ENCODE measurements at regions not wholly inside any gene's neighbourhood (a gene's known extent, or its start where the extent isn't known, plus 50 kb on each side); places are given as distances from the start of the nearest gene placed in this dataset.

- Histone ChIP-seq H3K27ac (ENCODE audit: low read depth, low read length) (no peak overlapping the region), H3K27me3 (ENCODE audit: insufficient read depth, low read length) (no peaks in the 10 kb centered on the region), H3K4me1 (ENCODE audit: insufficient read depth, low read length) (no peaks in the 10 kb centered on the region), H3K9me3 (ENCODE audit: control insufficient read depth in 1 of 2, low read length in 2 of 2) (no peaks in the 10 kb centered on the region), H3K36me3 (ENCODE audit: insufficient read depth, low read length) (no peaks in the 10 kb centered on the region), H3K4me3 (ENCODE audit: low read length in 2 of 2) (no peak overlapping the region)
- Mint-ChIP-seq H3K4me1 (no peaks in the 10 kb centered on the region), H3K27me3 (no peaks in the 10 kb centered on the region), H3K27ac (no peak overlapping the region), H3K4me3 (no peak overlapping the region), H3K36me3 (no peaks in the 10 kb centered on the region), H3K9me3 (peaks cover 0 to 2% (median 0%) of the 10 kb centered on the region in 8 donors)
- ChIA-PET POLR2A (ENCODE audit: partially characterized antibody) (no interaction called here), CTCF (ENCODE audit: partially characterized antibody) (no interaction called here)
- intact Hi-C loops (cut with micrococcal nuclease): no loop called here
- no peak for DNase-seq
Measured at GRCh38 chr21:38619480-38619879, 121.2 kb upstream of the ERG start.

GRCh38 chr21:38619992-38620479 is 121.8 kb upstream of the ERG start:
- intact Hi-C loops (cut with micrococcal nuclease): no loop called here
- DNase-seq: no peak
- H3K9me3 ChIP-seq (ENCODE audit: control insufficient read depth in 1 of 2, low read length in 2 of 2): no peaks in the 10 kb centered on the region
- Mint-ChIP-seq H3K4me1 (no peaks in the 10 kb centered on the region), H3K27ac (no peak overlapping the region), H3K9me3 (peaks cover 0 to 2% (median 0%) of the 10 kb centered on the region in 8 donors), H3K36me3 (no peaks in the 10 kb centered on the region), H3K27me3 (no peaks in the 10 kb centered on the region), H3K4me3 (no peak overlapping the region)
- H3K27me3 ChIP-seq (ENCODE audit: insufficient read depth, low read length): no peaks in the 10 kb centered on the region
- H3K4me1 ChIP-seq (ENCODE audit: insufficient read depth, low read length): no peaks in the 10 kb centered on the region
- H3K4me3 ChIP-seq (ENCODE audit: low read length in 2 of 2): no peak overlapping the region
- H3K36me3 ChIP-seq (ENCODE audit: insufficient read depth, low read length): no peaks in the 10 kb centered on the region
- H3K27ac ChIP-seq (ENCODE audit: low read depth, low read length): no peak overlapping the region
- ChIA-PET POLR2A (ENCODE audit: partially characterized antibody) (no interaction called here), CTCF (ENCODE audit: partially characterized antibody) (no interaction called here)

GRCh38 chr21:38621132-38621531 is 122.9 kb upstream of the ERG start:
- Histone ChIP-seq H3K27ac (ENCODE audit: low read depth, low read length) (no peak overlapping the region), H3K4me3 (ENCODE audit: low read length in 2 of 2) (no peak overlapping the region), H3K27me3 (ENCODE audit: insufficient read depth, low read length) (no peaks in the 10 kb centered on the region), H3K36me3 (ENCODE audit: insufficient read depth, low read length) (no peaks in the 10 kb centered on the region), H3K9me3 (ENCODE audit: control insufficient read depth in 1 of 2, low read length in 2 of 2) (no peaks in the 10 kb centered on the region), H3K4me1 (ENCODE audit: insufficient read depth, low read length) (no peaks in the 10 kb centered on the region)
- Mint-ChIP-seq H3K9me3 (peaks cover 0 to 2% (median 0%) of the 10 kb centered on the region in 8 donors), H3K27ac (no peak overlapping the region), H3K4me3 (no peak overlapping the region), H3K36me3 (no peaks in the 10 kb centered on the region), H3K4me1 (no peaks in the 10 kb centered on the region), H3K27me3 (peaks cover 0 to 3% of the 10 kb centered on the region in 2 donors)
- intact Hi-C loops (cut with micrococcal nuclease): no loop called here
- POLR2A ChIA-PET (ENCODE audit: partially characterized antibody): no interaction called here
- no peak for DNase-seq
- CTCF ChIA-PET (ENCODE audit: partially characterized antibody): no interaction called here

GRCh38 chr21:38622081-38622826 is 124.0 kb upstream of the ERG start:
- no peaks in the 10 kb centered on the region for H3K9me3 ChIP-seq (ENCODE audit: control insufficient read depth in 1 of 2, low read length in 2 of 2)
- no peak overlapping the region for H3K27ac Mint-ChIP-seq
- POLR2A ChIA-PET (ENCODE audit: partially characterized antibody): no interaction called here

GRCh38 chr21:38622827-38623209 is 124.5 kb upstream of the ERG start:
- POLR2A ChIA-PET (ENCODE audit: partially characterized antibody): no interaction called here
- H3K4me3 Mint-ChIP-seq: no peak overlapping the region

More at GRCh38 chr21:38622081-38622826, 124.0 kb upstream of the ERG start:
- H3K4me1 ChIP-seq (ENCODE audit: insufficient read depth, low read length): no peaks in the 10 kb centered on the region
- Mint-ChIP-seq H3K9me3 (peaks cover 0 to 2% (median 0%) of the 10 kb centered on the region in 8 donors), H3K4me3 (no peak overlapping the region), H3K4me1 (no peaks in the 10 kb centered on the region), H3K36me3 (no peaks in the 10 kb centered on the region), H3K27me3 (peaks cover 0 to 3% of the 10 kb centered on the region in 2 donors)
- no peak for DNase-seq
- H3K36me3 ChIP-seq (ENCODE audit: insufficient read depth, low read length): no peaks in the 10 kb centered on the region
- CTCF ChIA-PET (ENCODE audit: partially characterized antibody): no interaction called here
- H3K27me3 ChIP-seq (ENCODE audit: insufficient read depth, low read length): no peaks in the 10 kb centered on the region
- no peak overlapping the region for H3K4me3 ChIP-seq (ENCODE audit: low read length in 2 of 2)
- intact Hi-C loops (cut with micrococcal nuclease): no loop called here
- H3K27ac ChIP-seq (ENCODE audit: low read depth, low read length): no peak overlapping the region

GRCh38 chr21:38623552-38623951 is 125.3 kb upstream of the ERG start:
- intact Hi-C loops (cut with micrococcal nuclease): no loop called here
- H3K9me3 Mint-ChIP-seq: peaks cover 0 to 9% (median under 1%) of the 10 kb centered on the region in 8 donors
- H3K27ac Mint-ChIP-seq: no peak overlapping the region

More at GRCh38 chr21:38622827-38623209, 124.5 kb upstream of the ERG start:
- peaks cover 0 to 3% of the 10 kb centered on the region in 2 donors for H3K27me3 Mint-ChIP-seq
- Histone ChIP-seq H3K36me3 (ENCODE audit: insufficient read depth, low read length) (no peaks in the 10 kb centered on the region), H3K4me1 (ENCODE audit: insufficient read depth, low read length) (no peaks in the 10 kb centered on the region), H3K4me3 (ENCODE audit: low read length in 2 of 2) (no peak overlapping the region), H3K27ac (ENCODE audit: low read depth, low read length) (no peak overlapping the region), H3K9me3 (ENCODE audit: control insufficient read depth in 1 of 2, low read length in 2 of 2) (no peaks in the 10 kb centered on the region), H3K27me3 (ENCODE audit: insufficient read depth, low read length) (no peaks in the 10 kb centered on the region)
- no peaks in the 10 kb centered on the region for H3K4me1 Mint-ChIP-seq
- CTCF ChIA-PET (ENCODE audit: partially characterized antibody): no interaction called here
- no peak for DNase-seq
- H3K9me3 Mint-ChIP-seq: peaks cover 0 to 5% (median 0%) of the 10 kb centered on the region in 8 donors
- no peak overlapping the region for H3K27ac Mint-ChIP-seq
- no peaks in the 10 kb centered on the region for H3K36me3 Mint-ChIP-seq
- intact Hi-C loops (cut with micrococcal nuclease): no loop called here

GRCh38 chr21:38625000-38625399 is 126.7 kb upstream of the ERG start:
- H3K4me1 ChIP-seq (ENCODE audit: insufficient read depth, low read length): no peaks in the 10 kb centered on the region
- no peak overlapping the region for H3K27ac ChIP-seq (ENCODE audit: low read depth, low read length)
- ChIA-PET POLR2A (ENCODE audit: partially characterized antibody) (no interaction called here), CTCF (ENCODE audit: partially characterized antibody) (no interaction called here)
- no peaks in the 10 kb centered on the region for H3K36me3 ChIP-seq (ENCODE audit: insufficient read depth, low read length)
- Mint-ChIP-seq H3K36me3 (no peaks in the 10 kb centered on the region), H3K27me3 (peaks cover 0 to 3% of the 10 kb centered on the region in 2 donors), H3K4me3 (no peak overlapping the region), H3K9me3 (peaks cover 0 to 23% (median 2%) of the 10 kb centered on the region in 8 donors), H3K27ac (no peak overlapping the region), H3K4me1 (no peaks in the 10 kb centered on the region)
- intact Hi-C loops (cut with micrococcal nuclease): no loop called here
- no peak for DNase-seq
- H3K9me3 ChIP-seq (ENCODE audit: control insufficient read depth in 1 of 2, low read length in 2 of 2): no peaks in the 10 kb centered on the region
- H3K4me3 ChIP-seq (ENCODE audit: low read length in 2 of 2): no peak overlapping the region
- no peaks in the 10 kb centered on the region for H3K27me3 ChIP-seq (ENCODE audit: insufficient read depth, low read length)

More at GRCh38 chr21:38623552-38623951, 125.3 kb upstream of the ERG start:
- ChIA-PET CTCF (ENCODE audit: partially characterized antibody) (no interaction called here), POLR2A (ENCODE audit: partially characterized antibody) (no interaction called here)
- no peak for DNase-seq
- Mint-ChIP-seq H3K4me3 (no peak overlapping the region), H3K36me3 (no peaks in the 10 kb centered on the region), H3K27me3 (peaks cover 0 to 3% of the 10 kb centered on the region in 2 donors), H3K4me1 (no peaks in the 10 kb centered on the region)
- Histone ChIP-seq H3K9me3 (ENCODE audit: control insufficient read depth in 1 of 2, low read length in 2 of 2) (no peaks in the 10 kb centered on the region), H3K4me1 (ENCODE audit: insufficient read depth, low read length) (no peaks in the 10 kb centered on the region), H3K4me3 (ENCODE audit: low read length in 2 of 2) (no peak overlapping the region), H3K36me3 (ENCODE audit: insufficient read depth, low read length) (no peaks in the 10 kb centered on the region), H3K27me3 (ENCODE audit: insufficient read depth, low read length) (no peaks in the 10 kb centered on the region), H3K27ac (ENCODE audit: low read depth, low read length) (no peak overlapping the region)
